Endodermal cell (in vitro differentiated cells): ENCODE measurements at regions not wholly inside any gene's neighbourhood (a gene's known extent, or its start where the extent isn't known, plus 50 kb on each side); places are given as distances from the start of the nearest gene placed in this dataset.

Experiments
- DNase-seq: peaks from one replicate; pipeline ENCODE4 v3.0.0-alpha.2; 2017
- H3K27ac ChIP-seq: 2 replicates; pipeline ENCODE4 v1.5.1; 2013; ENCODE audit warnings: mild to moderate bottlenecking, low read depth, low read length, moderate library complexity
- H3K27me3 ChIP-seq: 2 replicates; pipeline ENCODE4 v1.6.1; 2013; ENCODE audit warnings: mild to moderate bottlenecking, low read length, moderate library complexity; ENCODE audit not compliant: insufficient read depth, control insufficient read depth, poor library complexity, severe bottlenecking
- H3K36me3 ChIP-seq: 2 replicates; pipeline ENCODE4 v1.7.0; 2013; ENCODE audit warnings: mild to moderate bottlenecking, low read length, moderate library complexity; ENCODE audit not compliant: control insufficient read depth, insufficient read depth
- H3K4me1 ChIP-seq: one replicate; pipeline ENCODE4 v1.7.0; 2013; ENCODE audit warnings: low read length; ENCODE audit not compliant: control insufficient read depth, insufficient read depth
- H3K4me3 ChIP-seq: 2 replicates; pipeline ENCODE4 v1.5.1; 2013; ENCODE audit warnings: mild to moderate bottlenecking, low read length, moderate library complexity
- H3K9ac ChIP-seq: 2 replicates; pipeline ENCODE4 v1.6.1; 2013; ENCODE audit warnings: mild to moderate bottlenecking, low read length, moderate library complexity; ENCODE audit not compliant: poor library complexity, severe bottlenecking; ENCODE audit errors: extremely low read depth
- H3K9me3 ChIP-seq: 2 replicates; pipeline ENCODE4 v1.6.1; 2013; ENCODE audit warnings: mild to moderate bottlenecking, low read length, moderate library complexity; ENCODE audit not compliant: control insufficient read depth
- H3K27ac Mint-ChIP-seq: 2 replicates; pipeline ENCODE4 v1.8.0; 2020; ENCODE audit warnings: mixed read lengths
- H3K27me3 Mint-ChIP-seq: 2 replicates; pipeline ENCODE4 v1.8.0; 2021; ENCODE audit warnings: mild to moderate bottlenecking, mixed read lengths; ENCODE audit not compliant: insufficient read depth
- H3K36me3 Mint-ChIP-seq: 2 replicates; pipeline ENCODE4 v1.8.0; 2020; ENCODE audit warnings: low read depth, mixed read lengths
- H3K4me1 Mint-ChIP-seq: 2 replicates; pipeline ENCODE4 v1.8.0; 2020; ENCODE audit warnings: mixed read lengths
- H3K4me3 Mint-ChIP-seq: 2 replicates; pipeline ENCODE4 v1.8.0; 2020; ENCODE audit warnings: mild to moderate bottlenecking, moderate library complexity, mixed read lengths
- H3K9me3 Mint-ChIP-seq: 2 replicates; pipeline ENCODE4 v1.8.0; 2020; ENCODE audit warnings: mild to moderate bottlenecking, mixed read lengths
- WGBS, 2 experiments: methylation state at CpG; one replicate each; pipeline versions ENCODE4 v1.1.5 to v1.1.7; 2013; ENCODE audit warnings: missing lambda C conversion rate in 2 of 2, mixed read lengths in 1 of 2; ENCODE audit not compliant: insufficient coverage in 1 of 2, insufficient read length in 1 of 2; 5-methylcytosine and 5-hydroxymethylcytosine counted together
- TF ChIP-seq, protein P1 (sequence below): fragments of 200-600 bp; sonication (generic); conservative IDR thresholded peaks from 2 replicates; pipeline ENCODE4 v1.5.0; 2021; ENCODE audit warnings: antibody characterized with exemption, mild to moderate bottlenecking

GRCh38 chr3:81435050-81435449 lies 326.4 kb downstream of the GBE1 start:
- H3K36me3 Mint-ChIP-seq: no peaks in the 10 kb centered on the region
- Histone ChIP-seq H3K4me1 (no peaks in the 10 kb centered on the region), H3K36me3 (no peaks in the 10 kb centered on the region), H3K9ac (no peak overlapping the region), H3K27me3 (no peaks in the 10 kb centered on the region), H3K9me3 (no peaks in the 10 kb centered on the region), H3K27ac (no peak overlapping the region), H3K4me3 (no peak overlapping the region)
- no peak overlapping the region for H3K27ac Mint-ChIP-seq
- no peak overlapping the region for H3K4me3 Mint-ChIP-seq
- H3K4me1 Mint-ChIP-seq: peaks cover 19% of the 10 kb centered on the region
- H3K9me3 Mint-ChIP-seq: no peaks in the 10 kb centered on the region
- TF ChIP-seq, protein P1, sequence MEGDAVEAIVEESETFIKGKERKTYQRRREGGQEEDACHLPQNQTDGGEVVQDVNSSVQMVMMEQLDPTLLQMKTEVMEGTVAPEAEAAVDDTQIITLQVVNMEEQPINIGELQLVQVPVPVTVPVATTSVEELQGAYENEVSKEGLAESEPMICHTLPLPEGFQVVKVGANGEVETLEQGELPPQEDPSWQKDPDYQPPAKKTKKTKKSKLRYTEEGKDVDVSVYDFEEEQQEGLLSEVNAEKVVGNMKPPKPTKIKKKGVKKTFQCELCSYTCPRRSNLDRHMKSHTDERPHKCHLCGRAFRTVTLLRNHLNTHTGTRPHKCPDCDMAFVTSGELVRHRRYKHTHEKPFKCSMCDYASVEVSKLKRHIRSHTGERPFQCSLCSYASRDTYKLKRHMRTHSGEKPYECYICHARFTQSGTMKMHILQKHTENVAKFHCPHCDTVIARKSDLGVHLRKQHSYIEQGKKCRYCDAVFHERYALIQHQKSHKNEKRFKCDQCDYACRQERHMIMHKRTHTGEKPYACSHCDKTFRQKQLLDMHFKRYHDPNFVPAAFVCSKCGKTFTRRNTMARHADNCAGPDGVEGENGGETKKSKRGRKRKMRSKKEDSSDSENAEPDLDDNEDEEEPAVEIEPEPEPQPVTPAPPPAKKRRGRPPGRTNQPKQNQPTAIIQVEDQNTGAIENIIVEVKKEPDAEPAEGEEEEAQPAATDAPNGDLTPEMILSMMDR: no peak
- 100% methylated on average over 1 of the region's 1 CpG; no CpG with 5 or more reads in 1 of the 2 experiments for WGBS, 2 experiments
- no peak for DNase-seq
- no peaks in the 10 kb centered on the region for H3K27me3 Mint-ChIP-seq

GRCh38 chr3:81434161-81434560 lies 327.3 kb downstream of the GBE1 start:
- WGBS, 2 experiments: 93 to 100% methylated on average over 2 to 3 of the region's 3 CpGs
- TF ChIP-seq, protein P1: no peak
- H3K9me3 Mint-ChIP-seq: no peaks in the 10 kb centered on the region
- no peaks in the 10 kb centered on the region for H3K27me3 Mint-ChIP-seq
- H3K4me3 Mint-ChIP-seq: no peak overlapping the region
- H3K27ac ChIP-seq: no peak overlapping the region
- no peaks in the 10 kb centered on the region for H3K4me1 ChIP-seq
- H3K27me3 ChIP-seq: no peaks in the 10 kb centered on the region
- H3K9ac ChIP-seq: no peak overlapping the region
- peaks cover 15% of the 10 kb centered on the region for H3K4me1 Mint-ChIP-seq
- H3K36me3 ChIP-seq: no peaks in the 10 kb centered on the region
- no peaks in the 10 kb centered on the region for H3K36me3 Mint-ChIP-seq
- DNase-seq: no peak
- H3K9me3 ChIP-seq: no peaks in the 10 kb centered on the region
- no peak overlapping the region for H3K27ac Mint-ChIP-seq
- H3K4me3 ChIP-seq: no peak overlapping the region

GRCh38 chr3:81433675-81434074 lies 327.8 kb downstream of the GBE1 start:
- no peak overlapping the region for H3K4me3 ChIP-seq
- no peak overlapping the region for H3K27ac ChIP-seq
- 91 to 100% methylated on average over 1 to 3 of the region's 3 CpGs for WGBS, 2 experiments
- H3K9me3 Mint-ChIP-seq: no peaks in the 10 kb centered on the region
- DNase-seq: no peak
- H3K4me3 Mint-ChIP-seq: no peak overlapping the region
- H3K27me3 Mint-ChIP-seq: no peaks in the 10 kb centered on the region
- TF ChIP-seq, protein P1: no peak
- H3K27ac Mint-ChIP-seq: no peak overlapping the region
- H3K27me3 ChIP-seq: no peaks in the 10 kb centered on the region
- H3K4me1 ChIP-seq: no peaks in the 10 kb centered on the region
- no peak overlapping the region for H3K9ac ChIP-seq
- H3K36me3 Mint-ChIP-seq: no peaks in the 10 kb centered on the region
- no peaks in the 10 kb centered on the region for H3K36me3 ChIP-seq
- no peaks in the 10 kb centered on the region for H3K9me3 ChIP-seq
- peaks cover 12% of the 10 kb centered on the region for H3K4me1 Mint-ChIP-seq
